ENCODE measurements at regions not wholly inside any gene's neighbourhood (a gene's known extent, or its start where the extent isn't known, plus 50 kb on each side); places are given as distances from the start of the nearest gene placed in this dataset.
"Not testable (repeated sequence)": the region's sequence is repeated elsewhere in the genome, so short reads cannot be mapped to it uniquely, and the experiment has no call there.

GRCh38 chr2:129827311-129828090 lies 152.0 kb upstream of the RAB6C start:
- no peak overlapping the region for H3K4me3 Mint-ChIP-seq
- H3K9me3 Mint-ChIP-seq = no peaks in the 10 kb centered on the region
- ATAC-seq (peak; percentile 37), DNase-seq (ENCODE audit: low spot score in 2 of 2) (no peak)
- H3K36me3 Mint-ChIP-seq = no peaks in the 10 kb centered on the region
- no peaks in the 10 kb centered on the region for H3K4me1 Mint-ChIP-seq
- H3K27ac Mint-ChIP-seq = no peak overlapping the region

GRCh38 chr2:129828792-129829191 lies 150.7 kb upstream of the RAB6C start:
- no peak for DNase-seq (ENCODE audit: low spot score in 2 of 2)
- Mint-ChIP-seq H3K4me3 (no peak overlapping the region), H3K4me1 (no peaks in the 10 kb centered on the region), H3K27ac (no peak overlapping the region), H3K9me3 (no peaks in the 10 kb centered on the region), H3K36me3 (no peaks in the 10 kb centered on the region)
- ATAC-seq = no peak

- Mint-ChIP-seq H3K27ac (no peak overlapping the region), H3K36me3 (no peaks in the 10 kb centered on the region), H3K4me3 (no peak overlapping the region), H3K9me3 (no peaks in the 10 kb centered on the region), H3K4me1 (no peaks in the 10 kb centered on the region)
- DNase-seq (ENCODE audit: low spot score in 2 of 2) (no peak), ATAC-seq (no peak)
Observed at GRCh38 chr2:129829588-129829987, 149.9 kb upstream of the RAB6C start.

DNA sequence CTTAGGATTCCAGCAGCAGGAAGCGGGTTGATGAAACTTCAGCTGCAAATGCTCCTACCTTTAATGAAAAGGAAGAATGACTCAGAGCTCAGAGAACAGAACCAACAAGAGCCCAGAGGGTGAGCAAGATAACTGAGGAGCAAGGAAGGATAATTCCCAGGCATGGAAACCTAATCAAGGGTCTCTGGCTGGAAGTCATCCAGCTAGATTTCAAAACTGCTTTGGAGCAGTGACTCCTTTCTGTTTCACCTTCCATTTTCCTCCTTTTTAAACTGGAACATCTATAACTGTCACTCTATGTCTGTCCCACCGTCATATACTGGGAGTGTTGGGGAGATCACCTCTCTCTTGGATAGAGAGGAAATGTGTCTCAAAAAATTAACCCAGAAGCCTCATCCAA lies 148.4 kb upstream of the RAB6C start:
- Mint-ChIP-seq H3K9me3 (no peaks in the 10 kb centered on the region), H3K4me1 (no peaks in the 10 kb centered on the region), H3K27ac (no peak overlapping the region), H3K36me3 (no peaks in the 10 kb centered on the region), H3K4me3 (no peak overlapping the region)
- ATAC-seq (no peak), DNase-seq (ENCODE audit: low spot score in 2 of 2) (no peak)

GRCh38 chr2:129833465-129833864 lies 146.0 kb upstream of the RAB6C start:
- H3K4me1 Mint-ChIP-seq; H3K9me3 Mint-ChIP-seq; H3K4me3 Mint-ChIP-seq; H3K27ac Mint-ChIP-seq; DNase-seq (ENCODE audit: low spot score in 2 of 2); H3K36me3 Mint-ChIP-seq; ATAC-seq: not testable (repeated sequence)

DNA sequence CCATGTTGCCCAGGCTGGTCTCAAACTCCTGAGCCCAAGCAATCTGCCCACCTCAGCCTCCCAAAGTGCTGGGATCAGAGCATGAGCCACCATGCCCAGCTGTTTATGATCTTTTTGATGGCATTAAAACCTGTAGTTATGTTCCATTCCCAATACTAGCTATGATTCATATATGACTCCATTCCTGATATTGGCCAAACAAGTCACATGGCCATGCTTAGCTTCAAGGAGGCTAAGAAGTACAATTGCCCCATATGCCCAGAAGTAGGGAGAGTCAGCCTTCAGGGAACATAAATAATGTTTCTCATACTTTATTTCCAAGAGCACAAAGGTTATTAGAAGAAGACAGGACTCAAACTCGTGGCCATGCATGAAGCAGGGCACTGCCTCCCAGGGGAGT lies 132.4 kb upstream of the RAB6C start:
- no peak overlapping the region for H3K4me3 Mint-ChIP-seq
- DNase-seq (ENCODE audit: low spot score in 2 of 2) = no peak
- no peak for ATAC-seq
- H3K4me1 Mint-ChIP-seq = no peaks in the 10 kb centered on the region
- H3K27ac Mint-ChIP-seq = no peak overlapping the region
- no peaks in the 10 kb centered on the region for H3K9me3 Mint-ChIP-seq
- no peaks in the 10 kb centered on the region for H3K36me3 Mint-ChIP-seq

DNA sequence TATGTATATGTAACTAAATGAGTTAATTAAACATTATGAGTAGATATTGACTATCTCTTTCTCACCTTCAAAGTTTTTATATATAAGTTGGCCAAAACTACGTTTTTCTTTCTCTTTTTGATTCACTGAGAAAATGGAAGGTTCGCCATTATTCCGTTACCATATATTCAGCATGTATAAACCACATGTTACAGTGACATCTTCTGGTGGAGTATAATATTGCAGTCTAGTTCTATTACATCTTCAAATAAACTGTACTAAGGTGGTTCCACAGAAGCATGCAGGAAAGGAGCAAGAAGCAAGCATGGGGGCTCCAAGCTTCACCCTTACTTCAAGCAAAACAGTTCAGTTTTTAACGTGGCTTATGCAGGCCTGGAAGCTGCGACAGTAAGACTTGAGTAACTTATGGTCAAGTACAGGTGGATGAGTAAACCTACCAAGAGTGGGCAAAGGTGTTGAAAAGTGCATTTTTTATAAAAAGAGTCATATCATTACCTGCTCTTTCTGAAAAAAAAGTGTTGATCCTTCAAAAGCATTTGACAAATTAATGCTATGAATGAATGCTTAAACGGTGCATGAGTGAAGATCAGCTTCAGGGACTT lies 129.8 kb upstream of the RAB6C start:
- no peaks in the 10 kb centered on the region for H3K36me3 Mint-ChIP-seq
- no peaks in the 10 kb centered on the region for H3K9me3 Mint-ChIP-seq
- H3K27ac Mint-ChIP-seq = no peak overlapping the region
- ATAC-seq = peak; percentile 63
- no peak overlapping the region for H3K4me3 Mint-ChIP-seq
- H3K4me1 Mint-ChIP-seq = no peaks in the 10 kb centered on the region
- DNase-seq (ENCODE audit: low spot score in 2 of 2) = no peak

GRCh38 chr2:129857200-129857599 lies 122.3 kb upstream of the RAB6C start:
- H3K36me3 Mint-ChIP-seq = no peaks in the 10 kb centered on the region
- no peak for DNase-seq (ENCODE audit: low spot score in 2 of 2)
- no peaks in the 10 kb centered on the region for H3K4me1 Mint-ChIP-seq
- H3K27ac Mint-ChIP-seq = no peak overlapping the region
- peaks cover 2% of the 10 kb centered on the region for H3K9me3 Mint-ChIP-seq
- H3K4me3 Mint-ChIP-seq = no peak overlapping the region
- no peak for ATAC-seq

DNA sequence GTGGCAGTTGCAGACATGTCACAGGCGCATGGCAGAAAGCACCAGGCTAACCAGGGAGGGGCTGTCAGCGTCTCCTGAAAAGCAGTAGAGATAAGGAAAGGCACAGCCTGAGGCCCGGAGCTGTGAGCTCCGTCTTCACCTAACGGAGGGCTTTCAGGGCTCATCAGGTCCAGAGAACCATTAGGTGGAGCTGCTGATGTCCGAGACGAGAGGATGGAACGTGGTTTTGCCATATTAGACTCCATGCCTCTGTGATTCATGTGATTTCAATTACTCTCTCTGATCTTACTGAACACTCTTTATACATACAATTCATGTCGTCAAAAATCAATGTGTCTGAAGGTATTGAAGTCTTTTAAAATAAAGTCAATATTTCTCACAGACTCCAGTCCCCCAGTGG lies 120.3 kb upstream of the RAB6C start:
- Mint-ChIP-seq H3K27ac (no peak overlapping the region), H3K4me3 (no peak overlapping the region), H3K4me1 (no peaks in the 10 kb centered on the region), H3K36me3 (no peaks in the 10 kb centered on the region), H3K9me3 (peaks cover 2% of the 10 kb centered on the region)
- DNase-seq (ENCODE audit: low spot score in 2 of 2) = no peak
- ATAC-seq = no peak

DNA sequence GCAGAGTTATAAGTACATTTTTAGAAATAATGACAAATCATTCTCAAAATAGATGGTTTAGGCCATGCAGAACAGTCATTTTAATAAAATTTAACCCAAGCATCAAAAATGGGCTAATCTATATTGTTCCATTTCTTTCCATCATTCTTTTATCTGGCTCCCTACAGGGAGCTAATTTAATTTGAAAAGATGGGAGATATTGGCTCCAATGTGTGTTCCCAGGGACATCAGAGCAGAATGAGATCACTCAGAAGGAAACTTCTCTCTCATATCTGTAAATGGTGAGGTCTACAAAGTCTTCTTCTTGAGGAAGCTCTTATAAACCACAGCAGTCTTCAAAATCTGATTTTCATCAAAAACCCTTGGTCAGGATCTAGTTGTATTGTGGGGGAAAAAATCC lies 119.4 kb upstream of the RAB6C start:
- DNase-seq (ENCODE audit: low spot score in 2 of 2) (no peak), ATAC-seq (no peak)
- Mint-ChIP-seq H3K9me3 (peaks cover 2% of the 10 kb centered on the region), H3K4me1 (no peaks in the 10 kb centered on the region), H3K4me3 (no peak overlapping the region), H3K36me3 (no peaks in the 10 kb centered on the region), H3K27ac (no peak overlapping the region)

- ATAC-seq (no peak), DNase-seq (ENCODE audit: low spot score in 2 of 2) (no peak)
- H3K9me3 Mint-ChIP-seq = no peaks in the 10 kb centered on the region
- no peaks in the 10 kb centered on the region for H3K4me1 Mint-ChIP-seq
- no peak overlapping the region for H3K27ac Mint-ChIP-seq
- H3K4me3 Mint-ChIP-seq = no peak overlapping the region
- no peaks in the 10 kb centered on the region for H3K36me3 Mint-ChIP-seq
Observed at GRCh38 chr2:129861666-129862288, 117.7 kb upstream of the RAB6C start.

GRCh38 chr2:129862668-129863067 lies 116.8 kb upstream of the RAB6C start:
- no peaks in the 10 kb centered on the region for H3K4me1 Mint-ChIP-seq
- no peaks in the 10 kb centered on the region for H3K9me3 Mint-ChIP-seq
- no peak overlapping the region for H3K27ac Mint-ChIP-seq
- DNase-seq (ENCODE audit: low spot score in 2 of 2) (no peak), ATAC-seq (no peak)
- H3K4me3 Mint-ChIP-seq = no peak overlapping the region
- no peaks in the 10 kb centered on the region for H3K36me3 Mint-ChIP-seq

DNA sequence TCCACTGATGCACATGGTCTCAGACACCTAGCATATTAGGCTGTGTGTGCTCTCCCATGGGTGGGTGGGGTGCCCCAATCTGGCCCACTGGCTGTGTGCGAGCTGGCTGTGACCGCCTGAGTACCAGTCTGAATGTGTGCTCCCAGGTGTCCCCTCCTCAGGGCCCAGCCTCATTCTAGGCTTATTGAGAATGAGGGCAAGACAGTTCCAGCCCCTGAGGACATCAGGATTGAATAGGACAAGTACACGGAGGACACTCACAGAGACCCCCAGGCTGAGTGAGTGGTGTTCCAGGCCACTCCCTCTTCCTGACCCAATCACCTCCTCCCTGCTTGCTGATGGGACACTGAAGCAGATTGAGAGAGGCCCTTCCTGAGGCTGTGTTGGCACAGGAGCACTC lies 116.1 kb upstream of the RAB6C start:
- Mint-ChIP-seq H3K4me1 (no peaks in the 10 kb centered on the region), H3K27ac (no peak overlapping the region), H3K4me3 (no peak overlapping the region), H3K36me3 (no peaks in the 10 kb centered on the region), H3K9me3 (no peaks in the 10 kb centered on the region)
- DNase-seq (ENCODE audit: low spot score in 2 of 2) (peak in 1 of 2 donors; percentile 40), ATAC-seq (no peak)

DNA sequence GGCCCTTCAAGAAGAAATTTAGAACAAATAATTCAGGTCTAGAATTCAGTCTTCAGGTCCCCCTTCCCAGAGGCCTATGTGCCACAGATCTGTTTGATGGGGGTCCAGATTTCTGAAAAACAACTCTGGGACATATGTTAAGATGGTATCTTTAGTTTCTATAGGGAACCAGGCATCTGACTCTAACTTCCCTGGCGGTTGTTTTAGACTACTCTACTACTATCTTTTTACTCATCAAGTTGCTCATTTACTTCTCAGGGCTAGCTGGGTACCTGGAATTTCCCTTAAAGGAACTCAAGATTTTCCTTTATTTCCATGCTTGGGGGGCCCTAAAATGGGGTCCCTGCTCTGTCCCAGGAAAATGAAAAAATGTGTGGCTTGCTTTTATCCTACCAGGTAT lies 114.7 kb upstream of the RAB6C start:
- Mint-ChIP-seq H3K36me3 (no peaks in the 10 kb centered on the region), H3K4me3 (no peak overlapping the region), H3K4me1 (no peaks in the 10 kb centered on the region), H3K9me3 (no peaks in the 10 kb centered on the region), H3K27ac (no peak overlapping the region)
- ATAC-seq (no peak), DNase-seq (ENCODE audit: low spot score in 2 of 2) (no peak)

DNA sequence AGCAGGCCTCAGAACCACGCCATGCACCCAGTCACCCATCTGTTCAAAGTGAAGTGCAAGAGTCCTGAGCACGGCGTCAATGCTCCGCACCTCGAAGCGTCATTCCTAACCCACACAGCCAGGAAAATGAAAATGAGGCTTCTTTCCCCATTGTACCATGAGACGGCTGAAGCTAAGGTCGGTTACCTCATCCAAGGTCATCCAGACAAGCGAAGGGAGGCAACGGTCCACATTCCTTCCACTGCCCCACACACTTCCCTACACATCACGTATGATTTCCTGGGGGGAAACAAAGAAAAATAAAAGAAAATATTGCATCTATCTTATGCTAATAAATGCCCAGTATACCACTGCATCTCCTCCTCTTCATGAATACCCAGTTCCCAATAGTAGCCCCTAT lies 113.5 kb upstream of the RAB6C start:
- Mint-ChIP-seq H3K36me3 (no peaks in the 10 kb centered on the region), H3K9me3 (no peaks in the 10 kb centered on the region), H3K4me1 (no peaks in the 10 kb centered on the region), H3K4me3 (no peak overlapping the region), H3K27ac (no peak overlapping the region)
- DNase-seq (ENCODE audit: low spot score in 2 of 2) = no peak
- ATAC-seq = no peak

DNA sequence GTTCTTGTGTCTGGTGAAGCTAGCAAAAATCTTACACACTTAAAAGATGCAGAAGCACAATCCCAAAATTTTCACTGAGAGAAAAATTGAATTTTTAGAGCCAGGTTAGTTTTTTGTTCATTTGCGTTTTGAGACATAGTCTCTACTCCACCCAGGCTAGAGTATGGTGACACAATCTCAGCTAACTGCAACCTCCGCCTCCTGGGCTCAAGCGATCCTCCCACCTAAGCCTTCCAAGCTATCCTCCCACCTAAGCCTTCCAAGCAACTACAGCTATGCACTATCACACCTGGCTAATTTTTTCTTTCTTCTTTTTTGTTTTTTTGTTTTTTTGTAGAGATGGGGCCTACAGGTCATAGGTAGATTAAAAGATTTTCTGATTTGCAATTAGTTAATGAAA lies 113.1 kb upstream of the RAB6C start:
- H3K4me1 Mint-ChIP-seq = no peaks in the 10 kb centered on the region
- no peak overlapping the region for H3K27ac Mint-ChIP-seq
- DNase-seq (ENCODE audit: low spot score in 2 of 2) (no peak), ATAC-seq (no peak)
- no peak overlapping the region for H3K4me3 Mint-ChIP-seq
- H3K36me3 Mint-ChIP-seq = no peaks in the 10 kb centered on the region
- no peaks in the 10 kb centered on the region for H3K9me3 Mint-ChIP-seq

All from stimulated activated effector memory CD8-positive, alpha-beta T cell treated with anti-CD3 and anti-CD28 coated beads, Interleukin-12 subunit alpha, Interleukin-12 subunit beta, amount 100 ng/mL, for 72 hours (primary cell).